Stomach (tissue), 4 donors: ENCODE measurements at regions not wholly inside any gene's neighbourhood (a gene's known extent, or its start where the extent isn't known, plus 50 kb on each side); places are given as distances from the start of the nearest gene placed in this dataset.

ENCODE experiments used
- CTCF ChIP-seq, 7 experiments: fragments of 450-650 bp in 4 of 7; fragments of 200-600 bp in 3 of 7; sonication (generic) in 3 of 7; IDR thresholded peaks; one replicate each; pipeline ENCODE4 v1.5.1; 2016 to 2019; ENCODE audit warnings: antibody characterized with exemption in 7 of 7, control low read depth in 2 of 7, mild to moderate bottlenecking in 1 of 7
- EP300 ChIP-seq: sonication (generic); formaldehyde crosslinking; IDR thresholded peaks from one replicate; pipeline ENCODE4 v1.6.1; 2017; ENCODE audit warnings: antibody characterized with exemption

- no peak for TF ChIP-seq EP300
- TF ChIP-seq CTCF (IDR thresholded peaks at IDR 0.05) = no peak
Measured at GRCh38 chr3:72473156-72473555, 375.1 kb downstream of the SHQ1 start.
